Mesothelial cell of epicardium (in vitro differentiated cells): ENCODE measurements at regions not wholly inside any gene's neighbourhood (a gene's known extent, or its start where the extent isn't known, plus 50 kb on each side); places are given as distances from the start of the nearest gene placed in this dataset.

Source experiments
- DNase-seq, 2 experiments: peaks; one replicate each; pipeline ENCODE4 v3.0.0; 2021; ENCODE audit warnings: low spot score in 2 of 2; ENCODE audit not compliant: unreplicated experiment in 2 of 2
- H3K27ac Mint-ChIP-seq: 2 replicates; pipeline ENCODE4 v1.8.0; 2021; ENCODE audit warnings: mixed read lengths
- H3K27me3 Mint-ChIP-seq: 2 replicates; pipeline ENCODE4 v1.8.0; 2021; ENCODE audit warnings: low read depth, mixed read lengths
- H3K36me3 Mint-ChIP-seq: 2 replicates; pipeline ENCODE4 v1.8.0; 2021; ENCODE audit warnings: mixed read lengths
- H3K4me1 Mint-ChIP-seq: 2 replicates; pipeline ENCODE4 v1.8.0; 2021; ENCODE audit warnings: mixed read lengths
- H3K4me3 Mint-ChIP-seq: 2 replicates; pipeline ENCODE4 v1.8.0; 2021; ENCODE audit warnings: mild to moderate bottlenecking, moderate library complexity, mixed read lengths
- H3K9me3 Mint-ChIP-seq: 2 replicates; pipeline ENCODE4 v1.8.0; 2021; ENCODE audit warnings: mixed read lengths
- CTCF ChIP-seq: fragments of 200-600 bp; sonication (generic); IDR thresholded peaks from one replicate; pipeline ENCODE4 v1.5.0; 2021; ENCODE audit warnings: antibody characterized with exemption; ENCODE audit not compliant: unreplicated experiment

- H3K36me3 Mint-ChIP-seq = peaks cover 2% of the 10 kb centered on the region
- H3K27me3 Mint-ChIP-seq = no peaks in the 10 kb centered on the region
- no peak overlapping the region for H3K4me3 Mint-ChIP-seq
- peaks cover 24% of the 10 kb centered on the region for H3K9me3 Mint-ChIP-seq
- DNase-seq = no peak
- TF ChIP-seq CTCF = no peak
- peaks cover 3% of the 10 kb centered on the region for H3K4me1 Mint-ChIP-seq
- H3K27ac Mint-ChIP-seq = no peak overlapping the region
Measured at GRCh38 chr11:106242718-106243415, 165.4 kb downstream of the AASDHPPT start.

- Mint-ChIP-seq H3K4me3 (no peak overlapping the region), H3K27me3 (no peaks in the 10 kb centered on the region), H3K27ac (no peak overlapping the region), H3K36me3 (peaks cover 2% of the 10 kb centered on the region), H3K9me3 (peaks cover 30% of the 10 kb centered on the region), H3K4me1 (peaks cover 11% of the 10 kb centered on the region)
- no peak for TF ChIP-seq CTCF
- no peak for DNase-seq
Measured at GRCh38 chr11:106246495-106246894, 169.0 kb downstream of the AASDHPPT start.

DNA sequence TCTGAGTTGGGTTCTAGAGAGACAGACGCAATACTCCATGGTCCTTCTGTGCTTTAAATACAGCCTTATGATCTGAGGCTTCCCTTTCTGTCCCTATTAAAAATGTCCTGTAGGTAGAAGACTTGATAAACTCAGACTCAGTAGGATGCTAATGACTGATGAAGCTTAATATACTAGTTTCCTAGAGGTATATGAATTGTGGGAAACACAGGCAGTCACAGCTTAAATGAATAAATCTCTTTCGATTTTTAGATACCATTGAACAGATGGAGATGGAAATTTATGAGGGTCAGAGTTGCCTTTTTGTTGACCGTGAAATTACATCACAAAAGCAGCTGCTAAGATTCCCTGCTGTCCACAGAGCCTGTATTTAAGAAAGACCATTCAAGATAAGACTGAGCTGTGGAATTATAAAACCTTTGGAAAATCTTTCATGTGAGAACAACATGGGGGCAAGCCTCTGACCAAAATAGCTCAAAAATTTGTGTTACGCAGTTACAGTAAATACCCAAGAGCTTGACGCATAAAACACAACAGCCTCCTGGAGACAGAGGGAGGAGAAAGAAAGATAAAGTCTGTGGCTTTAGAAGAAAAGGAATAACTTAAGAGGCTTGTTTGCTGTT, 172.3 kb downstream of the AASDHPPT start:
- H3K27me3 Mint-ChIP-seq = no peaks in the 10 kb centered on the region
- TF ChIP-seq CTCF = no peak
- peak overlapping the region; percentile 31 for H3K27ac Mint-ChIP-seq
- H3K9me3 Mint-ChIP-seq = peaks cover 30% of the 10 kb centered on the region
- peaks cover 8% of the 10 kb centered on the region for H3K4me1 Mint-ChIP-seq
- H3K36me3 Mint-ChIP-seq = peaks cover 2% of the 10 kb centered on the region
- no peak overlapping the region for H3K4me3 Mint-ChIP-seq
- no peak for DNase-seq

GRCh38 chr11:106262852-106263251, 185.4 kb downstream of the AASDHPPT start:
- no peaks in the 10 kb centered on the region for H3K36me3 Mint-ChIP-seq
- H3K27ac Mint-ChIP-seq = no peak overlapping the region
- no peak overlapping the region for H3K4me3 Mint-ChIP-seq
- peaks cover 2% of the 10 kb centered on the region for H3K27me3 Mint-ChIP-seq
- no peaks in the 10 kb centered on the region for H3K4me1 Mint-ChIP-seq
- TF ChIP-seq CTCF = no peak
- DNase-seq = no peak
- H3K9me3 Mint-ChIP-seq = peaks cover 14% of the 10 kb centered on the region

DNA sequence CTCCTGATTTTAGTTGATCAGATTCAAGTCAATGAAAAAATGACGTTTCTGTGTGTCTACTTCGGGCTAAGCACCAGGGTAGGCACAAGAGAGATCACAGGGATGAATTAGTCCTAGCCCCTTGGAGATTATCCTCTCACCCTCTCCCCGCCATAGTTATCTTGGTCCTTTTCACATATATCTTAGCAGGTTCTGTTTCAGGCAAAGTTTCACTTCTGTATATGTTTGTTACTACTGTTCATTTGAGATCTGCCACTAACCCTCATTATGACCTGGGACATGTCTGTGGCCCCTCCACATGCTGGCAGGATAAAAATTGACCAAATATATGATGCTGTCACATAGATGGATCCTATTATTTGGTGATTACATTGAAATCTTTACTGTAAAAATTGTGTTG, 186.1 kb downstream of the AASDHPPT start:
- H3K27me3 Mint-ChIP-seq = peaks cover 2% of the 10 kb centered on the region
- no peak for DNase-seq
- H3K36me3 Mint-ChIP-seq = peaks cover 3% of the 10 kb centered on the region
- no peaks in the 10 kb centered on the region for H3K4me1 Mint-ChIP-seq
- no peak overlapping the region for H3K4me3 Mint-ChIP-seq
- TF ChIP-seq CTCF = no peak
- no peak overlapping the region for H3K27ac Mint-ChIP-seq
- peaks cover 20% of the 10 kb centered on the region for H3K9me3 Mint-ChIP-seq
